ENCODE measurements at regions not wholly inside any gene's neighbourhood (a gene's known extent, or its start where the extent isn't known, plus 50 kb on each side); places are given as distances from the start of the nearest gene placed in this dataset.

DNA sequence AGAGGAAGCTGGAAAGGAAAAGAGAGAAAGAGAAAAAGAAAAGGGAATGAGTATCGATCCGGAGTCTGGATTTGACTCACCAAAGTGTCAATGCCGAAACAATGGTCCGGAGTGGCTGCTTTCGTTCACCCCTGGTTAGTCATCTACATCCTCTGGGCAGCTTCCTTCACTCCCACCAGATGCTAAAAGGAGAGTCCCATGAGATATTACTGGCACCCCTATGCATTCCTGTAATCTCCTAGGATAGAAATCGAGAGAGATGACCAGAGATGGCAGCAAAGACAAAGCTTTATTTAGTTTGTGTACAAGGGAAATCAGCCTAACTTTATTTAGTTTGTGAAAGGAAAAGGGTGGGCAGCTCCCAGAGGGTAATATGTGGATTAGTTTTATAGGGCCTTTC is 622.2 kb downstream of the ZPLD1 start:
- H3K9ac ChIP-seq (ENCODE audit: low read depth in 1 of 3, low read length in 3 of 3), result no peak overlapping the region
- H3K27me3 ChIP-seq (ENCODE audit: control insufficient read depth in 3 of 3, insufficient read depth in 3 of 3, low read length in 3 of 3), result no peaks in the 10 kb centered on the region
- no peaks in the 10 kb centered on the region for H3K4me1 ChIP-seq (ENCODE audit: control insufficient read depth in 3 of 3, insufficient read depth in 3 of 3, low read length in 3 of 3)
- no peaks in the 10 kb centered on the region for H3K9me3 ChIP-seq (ENCODE audit: control insufficient read depth in 3 of 3, low read length in 3 of 3)
- H3K4me3 ChIP-seq (ENCODE audit: low read length in 3 of 3), result no peak overlapping the region
- no peak overlapping the region for H3K27ac ChIP-seq (ENCODE audit: low read depth, low read length)
- H3K36me3 ChIP-seq (ENCODE audit: control insufficient read depth in 3 of 3, insufficient read depth in 3 of 3, low read length in 3 of 3), result no peaks in the 10 kb centered on the region

GRCh38 chr3:103057487-103057886 is 622.7 kb downstream of the ZPLD1 start:
- no peaks in the 10 kb centered on the region for H3K36me3 ChIP-seq (ENCODE audit: control insufficient read depth in 3 of 3, insufficient read depth in 3 of 3, low read length in 3 of 3)
- no peaks in the 10 kb centered on the region for H3K27me3 ChIP-seq (ENCODE audit: control insufficient read depth in 3 of 3, insufficient read depth in 3 of 3, low read length in 3 of 3)
- no peak overlapping the region for H3K9ac ChIP-seq (ENCODE audit: low read depth in 1 of 3, low read length in 3 of 3)
- H3K4me3 ChIP-seq (ENCODE audit: low read length in 3 of 3), result no peak overlapping the region
- H3K27ac ChIP-seq (ENCODE audit: low read depth, low read length), result no peak overlapping the region
- no peaks in the 10 kb centered on the region for H3K9me3 ChIP-seq (ENCODE audit: control insufficient read depth in 3 of 3, low read length in 3 of 3)
- H3K4me1 ChIP-seq (ENCODE audit: control insufficient read depth in 3 of 3, insufficient read depth in 3 of 3, low read length in 3 of 3), result no peaks in the 10 kb centered on the region

DNA sequence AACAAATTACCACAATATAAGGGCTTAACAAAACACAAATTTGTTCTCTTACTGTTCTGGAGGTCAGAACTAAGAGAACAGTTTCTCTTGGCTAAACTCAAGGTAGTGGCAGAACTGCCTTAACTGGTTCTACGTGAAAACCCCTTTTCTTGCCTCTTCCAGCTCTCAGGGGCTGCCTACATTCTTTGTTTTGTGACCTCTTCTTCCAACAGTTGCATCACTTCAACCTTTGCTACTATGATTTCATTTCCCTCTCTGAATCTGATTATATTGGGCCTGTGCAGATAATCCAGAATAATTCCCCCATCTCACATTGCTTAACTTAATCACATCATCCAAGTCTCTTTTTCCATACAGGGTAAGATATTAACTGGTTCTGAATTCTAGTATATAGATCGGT is 624.6 kb downstream of the ZPLD1 start:
- no peaks in the 10 kb centered on the region for H3K36me3 ChIP-seq (ENCODE audit: control insufficient read depth in 3 of 3, insufficient read depth in 3 of 3, low read length in 3 of 3)
- H3K4me3 ChIP-seq (ENCODE audit: low read length in 3 of 3), result no peak overlapping the region
- no peaks in the 10 kb centered on the region for H3K27me3 ChIP-seq (ENCODE audit: control insufficient read depth in 3 of 3, insufficient read depth in 3 of 3, low read length in 3 of 3)
- no peak overlapping the region for H3K9ac ChIP-seq (ENCODE audit: low read depth in 1 of 3, low read length in 3 of 3)
- no peaks in the 10 kb centered on the region for H3K9me3 ChIP-seq (ENCODE audit: control insufficient read depth in 3 of 3, low read length in 3 of 3)
- H3K4me1 ChIP-seq (ENCODE audit: control insufficient read depth in 3 of 3, insufficient read depth in 3 of 3, low read length in 3 of 3), result no peaks in the 10 kb centered on the region
- no peak overlapping the region for H3K27ac ChIP-seq (ENCODE audit: low read depth, low read length)

- no peak overlapping the region for H3K4me3 ChIP-seq (ENCODE audit: low read length in 3 of 3)
- no peaks in the 10 kb centered on the region for H3K9me3 ChIP-seq (ENCODE audit: control insufficient read depth in 3 of 3, low read length in 3 of 3)
- H3K27ac ChIP-seq (ENCODE audit: low read depth, low read length), result no peak overlapping the region
- H3K36me3 ChIP-seq (ENCODE audit: control insufficient read depth in 3 of 3, insufficient read depth in 3 of 3, low read length in 3 of 3), result no peaks in the 10 kb centered on the region
- H3K27me3 ChIP-seq (ENCODE audit: control insufficient read depth in 3 of 3, insufficient read depth in 3 of 3, low read length in 3 of 3), result no peaks in the 10 kb centered on the region
- no peak overlapping the region for H3K9ac ChIP-seq (ENCODE audit: low read depth in 1 of 3, low read length in 3 of 3)
- H3K4me1 ChIP-seq (ENCODE audit: control insufficient read depth in 3 of 3, insufficient read depth in 3 of 3, low read length in 3 of 3), result no peaks in the 10 kb centered on the region
Observed at GRCh38 chr3:103060242-103060641, 625.4 kb downstream of the ZPLD1 start.

DNA sequence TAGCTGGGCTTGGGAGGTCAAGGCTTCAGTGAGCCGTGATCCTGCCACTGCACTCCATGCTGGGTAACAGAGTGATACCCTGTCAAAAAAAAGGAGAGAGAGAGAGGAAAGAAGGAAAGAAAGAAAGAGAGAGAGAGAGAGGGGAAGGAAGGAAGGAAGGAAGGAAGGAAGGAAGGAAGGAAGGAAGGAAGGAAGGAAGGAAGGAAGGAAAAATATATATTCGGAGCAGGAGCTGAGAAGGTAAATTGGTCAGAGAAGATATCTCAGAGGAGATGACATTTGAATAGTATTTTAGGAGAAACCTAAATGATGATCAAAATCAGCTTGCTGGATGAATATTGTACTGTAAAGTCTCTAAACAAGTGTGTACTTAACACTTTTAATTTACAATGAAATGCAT is 633.1 kb downstream of the ZPLD1 start:
- Histone ChIP-seq H3K9ac (ENCODE audit: low read depth in 1 of 3, low read length in 3 of 3) (no peak overlapping the region), H3K27me3 (ENCODE audit: control insufficient read depth in 3 of 3, insufficient read depth in 3 of 3, low read length in 3 of 3) (no peaks in the 10 kb centered on the region), H3K9me3 (ENCODE audit: control insufficient read depth in 3 of 3, low read length in 3 of 3) (no peaks in the 10 kb centered on the region), H3K36me3 (ENCODE audit: control insufficient read depth in 3 of 3, insufficient read depth in 3 of 3, low read length in 3 of 3) (no peaks in the 10 kb centered on the region), H3K27ac (ENCODE audit: low read depth, low read length) (no peak overlapping the region), H3K4me1 (ENCODE audit: control insufficient read depth in 3 of 3, insufficient read depth in 3 of 3, low read length in 3 of 3) (no peaks in the 10 kb centered on the region), H3K4me3 (ENCODE audit: low read length in 3 of 3) (no peak overlapping the region)

GRCh38 chr3:103075282-103075681 is 640.5 kb downstream of the ZPLD1 start:
- H3K4me1 ChIP-seq (ENCODE audit: control insufficient read depth in 3 of 3, insufficient read depth in 3 of 3, low read length in 3 of 3), result no peaks in the 10 kb centered on the region
- H3K36me3 ChIP-seq (ENCODE audit: control insufficient read depth in 3 of 3, insufficient read depth in 3 of 3, low read length in 3 of 3), result no peaks in the 10 kb centered on the region
- H3K27me3 ChIP-seq (ENCODE audit: control insufficient read depth in 3 of 3, insufficient read depth in 3 of 3, low read length in 3 of 3), result no peaks in the 10 kb centered on the region
- H3K27ac ChIP-seq (ENCODE audit: low read depth, low read length), result no peak overlapping the region
- no peaks in the 10 kb centered on the region for H3K9me3 ChIP-seq (ENCODE audit: control insufficient read depth in 3 of 3, low read length in 3 of 3)
- no peak overlapping the region for H3K4me3 ChIP-seq (ENCODE audit: low read length in 3 of 3)
- H3K9ac ChIP-seq (ENCODE audit: low read depth in 1 of 3, low read length in 3 of 3), result no peak overlapping the region

DNA sequence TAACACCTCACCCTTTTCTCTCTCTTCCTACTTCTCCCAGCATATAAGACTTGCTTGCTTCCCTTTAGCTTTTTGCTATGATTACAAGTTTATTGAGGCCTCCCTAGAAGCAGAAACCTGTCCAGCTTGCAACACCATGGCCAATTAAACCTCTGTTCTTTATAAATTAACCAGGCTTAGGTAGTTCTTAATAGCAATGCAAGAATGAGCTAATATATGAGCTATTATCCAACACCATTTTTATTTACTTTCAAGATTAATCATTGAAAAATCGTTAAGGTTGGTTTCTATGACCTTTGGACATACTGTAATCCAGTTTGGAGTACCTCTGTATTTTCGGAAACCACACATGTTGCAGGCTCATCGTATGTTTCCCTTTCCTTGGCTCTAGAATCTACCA is 643.1 kb downstream of the ZPLD1 start:
- no peaks in the 10 kb centered on the region for H3K9me3 ChIP-seq (ENCODE audit: control insufficient read depth in 3 of 3, low read length in 3 of 3)
- no peaks in the 10 kb centered on the region for H3K36me3 ChIP-seq (ENCODE audit: control insufficient read depth in 3 of 3, insufficient read depth in 3 of 3, low read length in 3 of 3)
- H3K27ac ChIP-seq (ENCODE audit: low read depth, low read length), result no peak overlapping the region
- H3K4me3 ChIP-seq (ENCODE audit: low read length in 3 of 3), result no peak overlapping the region
- H3K27me3 ChIP-seq (ENCODE audit: control insufficient read depth in 3 of 3, insufficient read depth in 3 of 3, low read length in 3 of 3), result no peaks in the 10 kb centered on the region
- no peaks in the 10 kb centered on the region for H3K4me1 ChIP-seq (ENCODE audit: control insufficient read depth in 3 of 3, insufficient read depth in 3 of 3, low read length in 3 of 3)
- H3K9ac ChIP-seq (ENCODE audit: low read depth in 1 of 3, low read length in 3 of 3), result no peak overlapping the region

GRCh38 chr3:103082501-103082900 is 647.7 kb downstream of the ZPLD1 start:
- peaks cover 0 to 2% (median 0%) of the 10 kb centered on the region in 3 donors for H3K9me3 ChIP-seq (ENCODE audit: control insufficient read depth in 3 of 3, low read length in 3 of 3)
- H3K4me1 ChIP-seq (ENCODE audit: control insufficient read depth in 3 of 3, insufficient read depth in 3 of 3, low read length in 3 of 3), result no peaks in the 10 kb centered on the region
- H3K27me3 ChIP-seq (ENCODE audit: control insufficient read depth in 3 of 3, insufficient read depth in 3 of 3, low read length in 3 of 3), result no peaks in the 10 kb centered on the region
- no peaks in the 10 kb centered on the region for H3K36me3 ChIP-seq (ENCODE audit: control insufficient read depth in 3 of 3, insufficient read depth in 3 of 3, low read length in 3 of 3)
- H3K9ac ChIP-seq (ENCODE audit: low read depth in 1 of 3, low read length in 3 of 3), result no peak overlapping the region
- no peak overlapping the region for H3K4me3 ChIP-seq (ENCODE audit: low read length in 3 of 3)
- no peak overlapping the region for H3K27ac ChIP-seq (ENCODE audit: low read depth, low read length)

DNA sequence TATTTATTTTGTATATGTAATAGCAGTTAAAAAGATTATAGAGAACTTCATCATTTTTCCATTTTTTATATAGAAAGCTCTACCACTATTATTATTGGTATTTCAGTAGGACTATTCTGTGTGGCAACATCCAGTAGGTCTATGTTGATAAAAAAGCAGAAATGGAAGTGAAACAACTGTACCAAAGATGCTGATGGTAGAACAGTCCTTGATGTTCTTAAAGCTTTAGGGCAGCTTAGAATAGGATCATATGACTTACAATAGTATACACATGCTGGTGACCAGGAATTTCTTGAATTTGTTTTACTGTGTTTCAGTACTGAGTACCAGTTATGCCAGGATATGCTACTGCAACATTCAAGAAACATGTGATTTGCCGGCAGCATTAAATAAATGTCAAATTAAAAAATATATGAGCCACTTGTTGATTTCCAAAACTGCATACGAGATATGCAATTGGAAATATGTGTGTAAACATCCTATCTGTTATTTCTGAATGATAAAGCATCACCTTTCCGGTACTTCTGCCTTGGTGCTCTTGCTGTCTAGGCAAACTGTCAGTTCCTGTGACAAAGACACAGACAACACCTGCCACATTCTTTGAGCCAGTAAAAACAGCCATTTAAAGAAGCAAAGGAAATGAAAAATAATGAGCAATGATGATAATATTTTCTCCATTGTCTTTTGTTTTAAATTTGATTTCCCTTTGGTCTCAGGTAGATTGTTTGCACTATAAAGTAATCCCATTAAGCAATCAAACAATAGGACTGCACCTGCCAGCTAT is 649.2 kb downstream of the ZPLD1 start:
- Histone ChIP-seq H3K4me1 (ENCODE audit: control insufficient read depth in 3 of 3, insufficient read depth in 3 of 3, low read length in 3 of 3) (no peaks in the 10 kb centered on the region), H3K36me3 (ENCODE audit: control insufficient read depth in 3 of 3, insufficient read depth in 3 of 3, low read length in 3 of 3) (no peaks in the 10 kb centered on the region), H3K27ac (ENCODE audit: low read depth, low read length) (no peak overlapping the region), H3K4me3 (ENCODE audit: low read length in 3 of 3) (no peak overlapping the region), H3K27me3 (ENCODE audit: control insufficient read depth in 3 of 3, insufficient read depth in 3 of 3, low read length in 3 of 3) (no peaks in the 10 kb centered on the region), H3K9me3 (ENCODE audit: control insufficient read depth in 3 of 3, low read length in 3 of 3) (peaks cover 0 to 2% (median 0%) of the 10 kb centered on the region in 3 donors), H3K9ac (ENCODE audit: low read depth in 1 of 3, low read length in 3 of 3) (no peak overlapping the region)

- Histone ChIP-seq H3K36me3 (ENCODE audit: control insufficient read depth in 3 of 3, insufficient read depth in 3 of 3, low read length in 3 of 3) (no peaks in the 10 kb centered on the region), H3K4me3 (ENCODE audit: low read length in 3 of 3) (no peak overlapping the region), H3K9ac (ENCODE audit: low read depth in 1 of 3, low read length in 3 of 3) (no peak overlapping the region), H3K27ac (ENCODE audit: low read depth, low read length) (no peak overlapping the region), H3K9me3 (ENCODE audit: control insufficient read depth in 3 of 3, low read length in 3 of 3) (peaks cover 0 to 2% (median 0%) of the 10 kb centered on the region in 3 donors), H3K27me3 (ENCODE audit: control insufficient read depth in 3 of 3, insufficient read depth in 3 of 3, low read length in 3 of 3) (no peaks in the 10 kb centered on the region), H3K4me1 (ENCODE audit: control insufficient read depth in 3 of 3, insufficient read depth in 3 of 3, low read length in 3 of 3) (no peaks in the 10 kb centered on the region)
Observed at GRCh38 chr3:103085465-103085864, 650.6 kb downstream of the ZPLD1 start.

Measured in skeletal muscle tissue (tissue), 3 donors.